Caco-2 (cell line): ENCODE measurements at regions not wholly inside any gene's neighbourhood (a gene's known extent, or its start where the extent isn't known, plus 50 kb on each side); places are given as distances from the start of the nearest gene placed in this dataset.

Experiments used
- BruUV-seq: library from RNA; stranded (reverse); fragments of 400-500 nt; replicated peaks from 2 replicates; lab custom pipeline; 2021; lab: Mats Ljungman, UMichigan
- CTCF ChIA-PET: fragments of 300-600 bp; sonication (Branson Sonifier 250); formaldehyde crosslinking; loops from one replicate; lab custom pipeline; 2022; ENCODE audit warnings: antibody characterized with exemption; lab: Charles Lee
- POLR2A ChIA-PET: fragments of 300-600 bp; sonication (Branson Sonifier 250); formaldehyde crosslinking; loops from one replicate; lab custom pipeline; 2022; ENCODE audit warnings: antibody characterized with exemption; lab: Charles Lee
- DNase-seq, 2 experiments: peaks; one replicate each; pipeline versions ENCODE4 v3.0.0 to v3.0.0-alpha.2; 2020 to 2022
- H3K27me3 ChIP-seq: replicated peaks from 2 replicates; pipeline ENCODE4 v1.6.0; 2011; ENCODE audit warnings: low read length; ENCODE audit not compliant: control insufficient read depth, insufficient read depth
- H3K36me3 ChIP-seq: 2 replicates; pipeline ENCODE4 v1.5.1; 2011; ENCODE audit warnings: low read length; ENCODE audit not compliant: control insufficient read depth, insufficient read depth
- H3K4me1 ChIP-seq: fragments of 250-450 bp; sonication (Bioruptor Pico); 2 replicates; pipeline ENCODE4 v1.5.1; 2020; ENCODE audit warnings: mild to moderate bottlenecking
- H3K4me3 ChIP-seq: 2 replicates; pipeline ENCODE4 v1.5.1; 2011; ENCODE audit warnings: low read depth, mild to moderate bottlenecking, control low read depth, low read length
- H3K9me3 ChIP-seq: fragments of 250-450 bp; sonication (Bioruptor Pico); 2 replicates; pipeline ENCODE4 v1.5.1; 2020; ENCODE audit warnings: mild to moderate bottlenecking, moderate library complexity
- H3K27ac Mint-ChIP-seq: one replicate; pipeline ENCODE4 v1.8.0; 2022; ENCODE audit warnings: mixed read lengths; ENCODE audit not compliant: unreplicated experiment
- H3K27me3 Mint-ChIP-seq: one replicate; pipeline ENCODE4 v1.8.0; 2022; ENCODE audit warnings: mixed read lengths; ENCODE audit not compliant: insufficient read depth, unreplicated experiment
- H3K36me3 Mint-ChIP-seq: one replicate; pipeline ENCODE4 v1.8.0; 2022; ENCODE audit warnings: mild to moderate bottlenecking, mixed read lengths; ENCODE audit not compliant: insufficient read depth, unreplicated experiment
- H3K4me1 Mint-ChIP-seq: one replicate; pipeline ENCODE4 v1.8.0; 2022; ENCODE audit warnings: low read depth, mixed read lengths; ENCODE audit not compliant: unreplicated experiment
- H3K4me3 Mint-ChIP-seq: one replicate; pipeline ENCODE4 v1.8.0; 2022; ENCODE audit warnings: mild to moderate bottlenecking, moderate library complexity, mixed read lengths; ENCODE audit not compliant: unreplicated experiment
- H3K9me3 Mint-ChIP-seq: one replicate; pipeline ENCODE4 v1.8.0; 2022; ENCODE audit warnings: mixed read lengths; ENCODE audit not compliant: unreplicated experiment
- CTCF ChIP-seq, 2 experiments: fragments of 200-600 bp in 1 of 2; IDR thresholded peaks; 1 replicate in 1 of 2; 2 replicates in 1 of 2; pipeline versions ENCODE4 v1.5.1 to v1.8.0; 2011 to 2022; ENCODE audit warnings: antibody characterized with exemption in 1 of 2, control low read depth in 1 of 2, inconsistent platforms in 1 of 2, low read depth in 1 of 2, low read length in 1 of 2, mild to moderate bottlenecking in 1 of 2, moderate library complexity in 1 of 2; ENCODE audit not compliant: insufficient read depth in 1 of 2, severe bottlenecking in 1 of 2, unreplicated experiment in 1 of 2
- intact Hi-C: fragments of 100-400 bp; cut with micrococcal nuclease; formaldehyde crosslinking; loops from one replicate; pipeline ENCODE4 v1.10.0; 2022; ENCODE audit not compliant: unreplicated experiment

- no peaks in the 10 kb centered on the region for H3K9me3 Mint-ChIP-seq
- no peak for TF ChIP-seq CTCF (IDR thresholded peaks at IDR 0.05; ENCODE audit: insufficient read depth in 1 of 2, low read depth in 1 of 2, low read length in 1 of 2, severe bottlenecking in 1 of 2, unreplicated experiment in 1 of 2)
These were observed 1240.9 kb upstream of the CHAC2 start for GRCh38 chr2:52526735-52527134.

GRCh38 chr2:52520644-52521043 lies 1247.0 kb upstream of the CHAC2 start:
- no peaks in the 10 kb centered on the region for H3K4me1 Mint-ChIP-seq
- BruUV-seq: no TSS peak
- ChIA-PET CTCF (no interaction called here), POLR2A (no interaction called here)
- Histone ChIP-seq H3K9me3 (peaks cover 7% of the 10 kb centered on the region), H3K27me3 (no peaks in the 10 kb centered on the region), H3K4me3 (no peak overlapping the region), H3K4me1 (no peaks in the 10 kb centered on the region), H3K36me3 (no peaks in the 10 kb centered on the region)
- no peak for TF ChIP-seq CTCF (IDR thresholded peaks at IDR 0.05; ENCODE audit: insufficient read depth in 1 of 2, low read depth in 1 of 2, low read length in 1 of 2, severe bottlenecking in 1 of 2, unreplicated experiment in 1 of 2)
- no peak overlapping the region for H3K27ac Mint-ChIP-seq
- no peak overlapping the region for H3K4me3 Mint-ChIP-seq
- no peak for DNase-seq
- H3K36me3 Mint-ChIP-seq: no peaks in the 10 kb centered on the region
- H3K9me3 Mint-ChIP-seq: no peaks in the 10 kb centered on the region
- intact Hi-C loops: no loop called here
- no peaks in the 10 kb centered on the region for H3K27me3 Mint-ChIP-seq

More at GRCh38 chr2:52526735-52527134, 1240.9 kb upstream of the CHAC2 start:
- peaks cover 2% of the 10 kb centered on the region; the same call in 1 of the 2 replicates for H3K9me3 ChIP-seq
- DNase-seq: no peak
- intact Hi-C loops: no loop called here
- Mint-ChIP-seq H3K27me3 (no peaks in the 10 kb centered on the region), H3K4me3 (no peak overlapping the region), H3K36me3 (no peaks in the 10 kb centered on the region), H3K27ac (no peak overlapping the region), H3K4me1 (no peaks in the 10 kb centered on the region)
- POLR2A ChIA-PET: no interaction called here
- no peaks in the 10 kb centered on the region for H3K36me3 ChIP-seq
- no TSS peak for BruUV-seq
- no peaks in the 10 kb centered on the region for H3K4me1 ChIP-seq
- no peak overlapping the region for H3K4me3 ChIP-seq
- CTCF ChIA-PET: no interaction called here
- no peaks in the 10 kb centered on the region for H3K27me3 ChIP-seq

- no peaks in the 10 kb centered on the region for H3K27me3 Mint-ChIP-seq
- no peak for DNase-seq
- ChIA-PET POLR2A (no interaction called here), CTCF (no interaction called here)
- H3K27ac Mint-ChIP-seq: no peak overlapping the region
- TF ChIP-seq CTCF (IDR thresholded peaks at IDR 0.05; ENCODE audit: insufficient read depth in 1 of 2, low read depth in 1 of 2, low read length in 1 of 2, severe bottlenecking in 1 of 2, unreplicated experiment in 1 of 2): no peak
- no peaks in the 10 kb centered on the region for H3K36me3 ChIP-seq
- H3K36me3 Mint-ChIP-seq: no peaks in the 10 kb centered on the region
- H3K4me3 Mint-ChIP-seq: no peak overlapping the region
- peaks cover 7% of the 10 kb centered on the region for H3K9me3 ChIP-seq
- H3K27me3 ChIP-seq: no peaks in the 10 kb centered on the region
- H3K4me1 ChIP-seq: no peaks in the 10 kb centered on the region
- BruUV-seq: no TSS peak
- H3K4me3 ChIP-seq: no peak overlapping the region
- intact Hi-C loops: no loop called here
- H3K4me1 Mint-ChIP-seq: no peaks in the 10 kb centered on the region
- no peaks in the 10 kb centered on the region for H3K9me3 Mint-ChIP-seq
These were observed 1248.9 kb upstream of the CHAC2 start for GRCh38 chr2:52518678-52519077.
